Endothelial cell of umbilical vein (primary cell): ENCODE measurements at regions not wholly inside any gene's neighbourhood (a gene's known extent, or its start where the extent isn't known, plus 50 kb on each side); places are given as distances from the start of the nearest gene placed in this dataset.
"Not testable (repeated sequence)": the region's sequence is repeated elsewhere in the genome, so short reads cannot be mapped to it uniquely, and the experiment has no call there.

Experiments used
- BruUV-seq: library from RNA; stranded (reverse); fragments of 400-500 nt; replicated peaks from 2 replicates; lab custom pipeline; 2021; lab: Mats Ljungman, UMichigan
- CTCF ChIA-PET: fragments of 300-600, 350-600 bp; sonication (Branson Sonifier 250); formaldehyde crosslinking; loops from one replicate; lab custom pipeline; 2021; ENCODE audit warnings: antibody characterized with exemption, inconsistent platforms; lab: Charles Lee
- POLR2A ChIA-PET: fragments of 300-600, 350-600 bp; sonication (Branson Sonifier 250); formaldehyde crosslinking; loops from one replicate; lab custom pipeline; 2021; ENCODE audit warnings: antibody characterized with exemption, inconsistent platforms; lab: Charles Lee
- DNase-seq: peaks from one replicate; pipeline ENCODE4 v3.0.0-alpha.2; 2011; ENCODE audit warnings: low read depth, low spot score
- FAIRE-seq: peaks from 2 replicates; lab custom pipeline; 2011; peaks lifted over from hg19 to GRCh38; lab: Jason Lieb, UNC
- H2AFZ ChIP-seq: 2 replicates; pipeline ENCODE4 v1.6.0; 2012; ENCODE audit warnings: low read depth, low read length, control low read depth, inconsistent platforms
- H3K27ac ChIP-seq: 2 replicates; pipeline ENCODE4 v1.5.1; 2011; ENCODE audit warnings: low read depth, mild to moderate bottlenecking, control low read depth, low read length, moderate library complexity; ENCODE audit not compliant: insufficient read depth
- H3K27me3 ChIP-seq, 2 experiments: 2 replicates each; pipeline versions ENCODE4 v1.6.0 to v1.6.1; 2011; ENCODE audit warnings: low read length in 2 of 2, mixed read lengths in 1 of 2; ENCODE audit not compliant: control insufficient read depth in 2 of 2, insufficient read depth in 2 of 2
- H3K36me3 ChIP-seq, 2 experiments: 2 replicates in 1 of 2; 3 replicates in 1 of 2; pipeline ENCODE4 v1.5.1; 2011; ENCODE audit warnings: low read length in 2 of 2, mild to moderate bottlenecking in 1 of 2, moderate library complexity in 1 of 2; ENCODE audit not compliant: control insufficient read depth in 2 of 2, insufficient read depth in 2 of 2; ENCODE audit errors: extremely low read depth in 1 of 2
- H3K4me1 ChIP-seq: 3 replicates; pipeline ENCODE4 v1.5.1; 2011; ENCODE audit warnings: mild to moderate bottlenecking, low read length; ENCODE audit not compliant: control insufficient read depth, insufficient read depth; ENCODE audit errors: extremely low read depth
- H3K4me2 ChIP-seq: 2 replicates; pipeline ENCODE4 v1.6.1; 2011; ENCODE audit warnings: low read length, control low read depth, mixed read lengths; ENCODE audit not compliant: insufficient read depth
- H3K4me3 ChIP-seq, 3 experiments: fragments of 200-600 bp in 1 of 3; sonication (generic), shearing (Covaris generic) in 1 of 3; replicated peaks in 1 of 3; 2 replicates each; pipeline ENCODE4 v1.5.1; 2011 to 2016; ENCODE audit warnings: control low read depth in 3 of 3, low read length in 3 of 3, mild to moderate bottlenecking in 2 of 3, inconsistent platforms in 1 of 3, low read depth in 1 of 3, moderate library complexity in 1 of 3; ENCODE audit not compliant: insufficient read depth in 1 of 3
- H3K79me2 ChIP-seq: 2 replicates; pipeline ENCODE4 v1.6.0; 2012; ENCODE audit warnings: low read length, inconsistent platforms; ENCODE audit not compliant: control insufficient read depth, insufficient read depth
- H3K9ac ChIP-seq: replicated peaks from 2 replicates; pipeline ENCODE3; 2011; ENCODE audit warnings: low read length, control low read depth; ENCODE audit not compliant: insufficient read depth; ENCODE audit errors: extremely low read depth
- H3K9me1 ChIP-seq: replicated peaks from 3 replicates; pipeline ENCODE4 v1.6.0; 2011; ENCODE audit warnings: mild to moderate bottlenecking, low read length; ENCODE audit not compliant: control insufficient read depth, insufficient read depth; ENCODE audit errors: extremely low read depth
- H3K9me3 ChIP-seq: replicated peaks from 2 replicates; pipeline ENCODE4 v1.5.1; 2012; ENCODE audit warnings: low read length, inconsistent platforms; ENCODE audit not compliant: control insufficient read depth, insufficient read depth
- H4K20me1 ChIP-seq: replicated peaks from 2 replicates; pipeline ENCODE3; 2011; ENCODE audit warnings: mild to moderate bottlenecking, low read length; ENCODE audit not compliant: control insufficient read depth, insufficient read depth; ENCODE audit errors: extremely low read depth
- EZH2 ChIP-seq: IDR thresholded peaks from 2 replicates; pipeline ENCODE4 v1.6.1; 2012; ENCODE audit warnings: borderline replicate concordance, low read depth, mild to moderate bottlenecking, moderate library complexity, low read length, inconsistent platforms; ENCODE audit not compliant: severe bottlenecking
- FOS ChIP-seq: IDR thresholded peaks from 2 replicates; pipeline ENCODE4 v1.6.1; 2011; ENCODE audit warnings: mild to moderate bottlenecking, low read length, moderate library complexity, borderline replicate concordance; ENCODE audit not compliant: insufficient read depth
- GATA2 ChIP-seq: IDR thresholded peaks from 2 replicates; pipeline ENCODE4 v1.7.0; 2011; ENCODE audit warnings: low read depth, mild to moderate bottlenecking, moderate library complexity, mixed read lengths, low read length; ENCODE audit not compliant: insufficient read length, insufficient read depth
- JUN ChIP-seq: IDR thresholded peaks from 2 replicates; pipeline ENCODE4 v1.6.1; 2011; ENCODE audit warnings: borderline replicate concordance, low read depth; ENCODE audit not compliant: insufficient read length, insufficient read depth
- MYC ChIP-seq: IDR thresholded peaks from one replicate; pipeline ENCODE4 v1.6.1; 2011; ENCODE audit warnings: mild to moderate bottlenecking, low read depth, low read length
- POLR2A ChIP-seq: IDR thresholded peaks from 2 replicates; pipeline ENCODE4 v1.6.1; 2012; ENCODE audit warnings: low read depth, mild to moderate bottlenecking, control low read depth, low read length
- POLR2AphosphoS5 ChIP-seq: IDR thresholded peaks from 2 replicates; pipeline ENCODE4 v1.6.1; 2012; ENCODE audit warnings: low read depth, mild to moderate bottlenecking, control low read depth, low read length, moderate library complexity; ENCODE audit not compliant: insufficient read depth
- dilution Hi-C: fragments of 300-500 bp; cut with MboI; formaldehyde crosslinking; loops from one replicate; pipeline ENCODE4 v1.15.0; 2019; ENCODE audit warnings: low sequenced_read_pairs; ENCODE audit not compliant: extremely low pct_ligation_motif_present
- intact Hi-C: fragments of 100-400 bp; cut with micrococcal nuclease; formaldehyde crosslinking; loops from one replicate; pipeline ENCODE4 v1.10.0; 2022
- TF ChIP-seq, protein P1 (sequence below), 2 donors: IDR thresholded peaks; 1 replicate in 1 of 2; 2 replicates in 1 of 2; pipeline ENCODE4 v1.5.1; 2011; ENCODE audit warnings: low read length in 2 of 2, mild to moderate bottlenecking in 2 of 2, moderate library complexity in 2 of 2, control low read depth in 1 of 2, inconsistent platforms in 1 of 2, low read depth in 1 of 2; ENCODE audit not compliant: insufficient read depth in 1 of 2; ENCODE audit errors: extremely low read depth in 1 of 2
- TF ChIP-seq, protein P2 (sequence below): IDR thresholded peaks from 2 replicates; pipeline ENCODE4 v1.6.1; 2011; ENCODE audit not compliant: insufficient read depth, insufficient read length

DNA sequence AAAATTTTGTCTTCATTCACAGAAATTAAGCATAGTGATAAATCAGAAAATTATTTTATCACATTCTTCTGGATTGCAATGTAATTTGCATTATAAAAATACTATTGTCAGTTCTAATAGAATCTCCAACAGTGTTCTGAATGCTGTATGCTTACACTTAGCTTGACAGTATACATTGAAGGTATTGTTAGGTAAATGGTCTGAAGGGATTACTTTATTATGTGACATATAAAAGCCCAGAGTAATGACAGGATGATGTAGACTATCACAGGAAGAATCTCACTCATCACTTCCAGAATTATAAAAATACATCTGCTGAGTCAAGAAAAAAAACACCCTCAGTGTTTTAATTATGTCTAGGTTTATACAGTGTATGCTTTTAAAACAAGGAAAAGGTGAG is 1532.5 kb upstream of the RAG2 start:
- Histone ChIP-seq H3K9me3 (no peaks in the 10 kb centered on the region), H3K4me3 (no peak overlapping the region), H3K79me2 (no peaks in the 10 kb centered on the region), H4K20me1 (no peaks in the 10 kb centered on the region), H3K27me3 (no peaks in the 10 kb centered on the region), H2AFZ (no peak overlapping the region), H3K9me1 (no peaks in the 10 kb centered on the region), H3K4me1 (no peaks in the 10 kb centered on the region), H3K27ac (no peak overlapping the region), H3K4me2 (no peak overlapping the region), H3K36me3 (no peaks in the 10 kb centered on the region), H3K9ac (no peak overlapping the region)
- intact Hi-C loops = no loop called here
- DNase-seq (no peak), FAIRE-seq (no peak)
- CTCF ChIA-PET = no interaction called here
- TF ChIP-seq EZH2 (no peak), GATA2 (no peak), MYC (no peak)
- no TSS peak for BruUV-seq
- dilution Hi-C loops = no loop called here
- POLR2A ChIA-PET = no interaction called here

DNA sequence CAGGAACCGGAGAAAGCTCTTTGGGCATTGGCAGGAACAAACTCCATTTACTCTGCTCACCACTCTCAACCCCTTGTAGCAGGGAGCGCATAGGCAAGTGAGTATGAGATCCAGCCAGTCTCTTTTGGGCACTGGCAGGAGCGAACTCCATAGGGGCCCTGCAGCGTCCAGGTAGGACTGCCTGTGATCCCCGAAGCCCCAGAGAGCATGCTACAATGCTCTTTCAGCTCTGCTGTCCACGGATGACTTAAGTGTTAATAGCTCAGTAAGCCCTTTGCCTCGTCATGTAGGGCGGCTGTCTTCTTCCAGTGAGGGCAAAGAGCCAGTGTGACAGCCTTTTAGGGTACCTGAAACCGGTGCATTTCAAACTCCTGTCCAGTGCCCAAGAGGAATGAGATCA is 1525.6 kb upstream of the RAG2 start:
- dilution Hi-C loops (no loop called here), intact Hi-C loops (no loop called here)
- Histone ChIP-seq H3K27me3 (no peaks in the 10 kb centered on the region), H3K9ac (no peak overlapping the region), H3K9me3 (no peaks in the 10 kb centered on the region), H3K79me2 (no peaks in the 10 kb centered on the region), H2AFZ (no peak overlapping the region), H4K20me1 (no peaks in the 10 kb centered on the region), H3K9me1 (no peaks in the 10 kb centered on the region), H3K4me1 (no peaks in the 10 kb centered on the region), H3K4me2 (no peak overlapping the region), H3K27ac (no peak overlapping the region), H3K4me3 (no peak overlapping the region), H3K36me3 (no peaks in the 10 kb centered on the region)
- no TSS peak for BruUV-seq
- FAIRE-seq = no peak
- DNase-seq = no peak
- ChIA-PET CTCF (no interaction called here), POLR2A (no interaction called here)
- TF ChIP-seq JUN = no peak
- TF ChIP-seq, protein P1, sequence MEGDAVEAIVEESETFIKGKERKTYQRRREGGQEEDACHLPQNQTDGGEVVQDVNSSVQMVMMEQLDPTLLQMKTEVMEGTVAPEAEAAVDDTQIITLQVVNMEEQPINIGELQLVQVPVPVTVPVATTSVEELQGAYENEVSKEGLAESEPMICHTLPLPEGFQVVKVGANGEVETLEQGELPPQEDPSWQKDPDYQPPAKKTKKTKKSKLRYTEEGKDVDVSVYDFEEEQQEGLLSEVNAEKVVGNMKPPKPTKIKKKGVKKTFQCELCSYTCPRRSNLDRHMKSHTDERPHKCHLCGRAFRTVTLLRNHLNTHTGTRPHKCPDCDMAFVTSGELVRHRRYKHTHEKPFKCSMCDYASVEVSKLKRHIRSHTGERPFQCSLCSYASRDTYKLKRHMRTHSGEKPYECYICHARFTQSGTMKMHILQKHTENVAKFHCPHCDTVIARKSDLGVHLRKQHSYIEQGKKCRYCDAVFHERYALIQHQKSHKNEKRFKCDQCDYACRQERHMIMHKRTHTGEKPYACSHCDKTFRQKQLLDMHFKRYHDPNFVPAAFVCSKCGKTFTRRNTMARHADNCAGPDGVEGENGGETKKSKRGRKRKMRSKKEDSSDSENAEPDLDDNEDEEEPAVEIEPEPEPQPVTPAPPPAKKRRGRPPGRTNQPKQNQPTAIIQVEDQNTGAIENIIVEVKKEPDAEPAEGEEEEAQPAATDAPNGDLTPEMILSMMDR (IDR thresholded peaks at IDR 0.05; ENCODE audit: extremely low read depth in 1 of 2, insufficient read depth in 1 of 2, low read depth in 1 of 2, low read length in 2 of 2) = no peak
- TF ChIP-seq FOS = no peak
- no peak for TF ChIP-seq POLR2A
- TF ChIP-seq EZH2 = no peak
- no peak for TF ChIP-seq MYC
- TF ChIP-seq, protein P2, sequence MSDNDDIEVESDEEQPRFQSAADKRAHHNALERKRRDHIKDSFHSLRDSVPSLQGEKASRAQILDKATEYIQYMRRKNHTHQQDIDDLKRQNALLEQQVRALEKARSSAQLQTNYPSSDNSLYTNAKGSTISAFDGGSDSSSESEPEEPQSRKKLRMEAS = no peak
- TF ChIP-seq GATA2 = no peak
- TF ChIP-seq POLR2AphosphoS5 = no peak

DNA sequence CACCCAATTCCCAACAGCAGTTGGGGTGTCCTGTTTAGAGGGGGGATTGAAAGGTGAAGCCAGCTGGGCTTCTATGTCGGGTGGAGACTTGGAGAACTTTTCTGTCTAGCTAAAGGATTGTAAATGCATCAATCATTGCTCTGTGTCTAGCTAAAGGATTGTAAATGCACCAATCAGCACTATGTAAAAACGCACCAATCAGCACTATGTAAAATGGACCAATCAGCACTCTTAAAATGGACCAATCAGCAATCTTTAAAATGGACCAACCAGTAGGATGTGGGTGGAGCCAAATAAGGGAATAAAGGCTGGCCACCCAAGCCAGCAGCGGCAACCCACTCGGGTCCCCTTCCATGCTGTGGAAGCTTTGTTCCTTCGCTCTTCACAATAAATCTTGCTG is 1518.6 kb upstream of the RAG2 start:
- H2AFZ ChIP-seq, BruUV-seq, dilution Hi-C loops: not testable (repeated sequence)

More for the DNA sequence above, 1518.6 kb upstream of the RAG2 start:
- H3K36me3 ChIP-seq, H3K4me2 ChIP-seq, CTCF ChIA-PET, H3K27me3 ChIP-seq, H3K9me3 ChIP-seq, POLR2A ChIA-PET, FAIRE-seq, H4K20me1 ChIP-seq, H3K9ac ChIP-seq, H3K27ac ChIP-seq, H3K9me1 ChIP-seq, H3K4me1 ChIP-seq, H3K79me2 ChIP-seq, DNase-seq, intact Hi-C loops, H3K4me3 ChIP-seq: not testable (repeated sequence)
